GM18505 (cell line): ENCODE measurements at regions not wholly inside any gene's neighbourhood (a gene's known extent, or its start where the extent isn't known, plus 50 kb on each side); places are given as distances from the start of the nearest gene placed in this dataset.

Experiments used
- ATAC-seq: cut with Tn5 transposase; IDR thresholded peaks from one replicate; pipeline ENCODE4 v1.9.1; 2021; ENCODE audit not compliant: unreplicated experiment
- POLR2A ChIP-seq: IDR thresholded peaks from 4 replicates; pipeline ENCODE4 v1.6.1; 2011; ENCODE audit warnings: borderline replicate concordance; ENCODE audit not compliant: insufficient read depth, insufficient read length; ENCODE audit errors: extremely low read depth

DNA sequence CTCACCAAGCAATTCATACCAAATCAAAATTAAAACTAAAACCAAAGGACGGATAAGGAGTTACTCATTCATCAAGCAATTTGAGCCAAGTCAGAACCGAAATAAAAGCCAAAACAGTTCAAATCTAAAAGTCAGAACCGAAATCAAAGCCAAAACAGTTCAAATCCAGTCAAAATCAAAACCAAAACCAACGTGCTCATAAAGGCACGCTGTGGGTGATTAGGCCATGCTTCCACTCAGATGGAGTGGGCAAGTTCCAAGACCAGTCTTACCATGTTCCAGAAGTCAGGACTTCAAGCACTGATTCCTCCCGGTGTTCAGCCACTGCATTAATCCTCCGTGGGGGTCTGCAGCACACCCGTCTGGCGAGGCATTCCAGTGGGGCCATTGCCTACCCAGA lies 409.3 kb downstream of the TGFB2 start:
- no peak for TF ChIP-seq POLR2A
- no peak for ATAC-seq

DNA sequence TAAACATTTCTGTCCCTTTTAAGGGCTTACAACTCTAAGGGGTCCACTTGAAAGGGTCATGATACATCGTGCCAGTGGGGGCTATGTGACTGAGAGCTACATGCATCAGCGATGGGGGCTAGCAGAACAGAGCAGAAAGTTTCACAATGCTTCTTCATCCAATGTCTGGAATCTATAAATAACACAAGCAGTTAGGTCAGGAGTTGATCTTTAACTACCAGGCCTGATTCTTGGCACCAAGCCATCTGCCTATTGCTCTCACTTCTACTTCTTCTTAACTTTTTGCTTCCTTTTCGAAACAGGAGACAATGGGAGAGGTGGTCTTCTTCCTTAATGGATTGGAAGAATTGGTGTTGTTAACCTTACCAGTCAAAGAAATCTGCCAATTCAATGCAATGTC lies 410.0 kb downstream of the TGFB2 start:
- no peak for ATAC-seq
- no peak for TF ChIP-seq POLR2A

DNA sequence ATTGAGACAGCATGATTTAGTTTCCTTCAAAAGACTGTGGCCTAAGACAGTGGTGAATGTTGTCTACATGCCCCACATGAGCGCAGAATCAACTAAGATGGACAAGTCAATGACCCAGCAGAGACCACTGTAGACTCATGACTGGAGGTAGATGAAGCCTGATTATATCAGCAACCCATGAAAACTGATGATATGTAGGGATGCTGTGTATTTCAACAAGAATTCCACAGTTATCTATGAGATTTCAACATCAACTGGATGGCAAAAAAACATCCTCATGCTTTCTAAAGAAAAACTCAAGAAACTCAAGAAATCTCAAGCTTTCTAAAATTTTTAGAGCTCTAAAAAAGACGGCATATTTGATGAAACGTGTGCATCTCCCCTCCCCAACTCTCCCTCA lies 413.9 kb upstream of the LYPLAL1 start:
- no peak for ATAC-seq
- no peak for TF ChIP-seq POLR2A

DNA sequence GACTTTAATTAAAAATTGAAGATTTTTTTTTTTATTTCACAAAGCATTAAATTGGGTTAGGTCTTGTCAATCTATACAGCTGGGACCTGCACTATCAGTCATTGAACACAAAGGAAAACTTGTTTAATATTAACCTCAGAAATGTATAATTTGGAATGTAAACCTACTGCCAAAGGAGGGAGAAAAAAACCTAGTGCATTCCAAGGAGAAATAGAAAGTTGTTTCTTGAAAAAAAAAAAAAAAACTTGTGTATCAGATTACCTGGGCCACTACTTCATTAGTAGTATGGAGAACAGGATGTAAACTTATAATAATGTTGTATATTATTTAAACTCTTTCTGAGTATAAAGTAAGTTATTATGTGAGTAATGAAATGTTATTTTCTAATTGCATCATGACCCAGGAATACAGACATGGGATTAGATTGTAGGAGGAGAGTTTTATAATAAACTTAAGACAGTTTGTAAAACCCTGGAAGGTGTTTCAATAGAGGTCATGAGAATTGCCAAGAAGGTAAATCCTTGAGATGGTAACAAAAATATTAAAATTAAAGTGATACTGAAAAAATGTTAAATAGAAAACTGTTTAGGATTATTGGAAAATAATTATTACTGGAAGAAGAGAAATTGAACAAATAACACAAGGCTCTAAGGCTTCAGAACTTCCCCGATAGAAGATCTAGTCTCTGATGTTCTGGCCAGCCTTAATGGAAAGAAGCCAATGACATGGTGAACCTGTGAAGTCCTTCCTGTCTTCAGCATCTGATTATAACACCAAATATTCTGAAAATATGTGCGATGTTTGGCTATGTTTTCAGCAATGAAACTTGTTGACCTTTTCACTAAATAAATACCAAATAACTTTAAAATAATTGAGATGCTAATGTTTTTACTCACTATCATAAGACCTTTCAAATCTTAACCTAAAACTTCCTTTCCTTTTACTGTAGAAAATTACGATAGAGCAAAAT lies 412.8 kb upstream of the LYPLAL1 start:
- no peak for TF ChIP-seq POLR2A
- no peak for ATAC-seq

DNA sequence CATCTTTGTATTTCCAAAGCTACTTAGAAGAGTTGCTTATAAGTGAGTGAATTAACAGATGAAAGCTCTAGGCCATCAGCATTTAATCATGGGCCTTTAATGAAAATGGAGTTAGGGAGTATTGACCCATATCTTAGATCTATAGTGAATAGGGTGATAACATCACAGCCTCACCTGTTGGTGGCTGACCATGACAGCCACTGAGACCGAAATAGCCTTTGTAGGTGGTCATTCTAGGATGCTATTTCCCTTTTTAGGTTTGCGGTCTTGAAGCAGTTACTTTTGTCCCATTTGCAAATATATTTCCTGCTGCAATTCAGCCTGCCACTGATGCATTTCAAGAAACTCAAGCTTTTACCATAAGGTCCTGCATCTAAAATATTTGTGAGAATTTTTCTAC lies 410.1 kb upstream of the LYPLAL1 start:
- no peak for TF ChIP-seq POLR2A
- ATAC-seq: no peak

DNA sequence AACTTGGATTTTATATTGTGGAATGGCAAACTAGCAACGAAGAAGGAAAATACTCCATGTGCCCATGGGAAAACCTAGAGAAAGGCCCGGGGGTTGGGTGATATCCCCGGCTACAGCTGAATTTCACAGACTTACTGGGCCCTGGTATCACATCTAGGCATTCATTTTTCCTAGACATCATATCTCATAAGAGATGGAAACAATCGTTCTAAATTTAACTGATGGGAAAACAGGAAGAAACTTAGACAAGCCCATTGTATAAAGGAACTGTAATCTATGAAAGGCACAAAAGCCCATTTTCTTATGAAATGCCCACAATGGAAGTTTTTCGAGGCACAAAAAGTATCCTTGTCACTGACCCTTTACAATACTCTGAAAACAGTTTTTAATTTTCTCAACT lies 407.9 kb upstream of the LYPLAL1 start:
- TF ChIP-seq POLR2A: no peak
- ATAC-seq: no peak

DNA sequence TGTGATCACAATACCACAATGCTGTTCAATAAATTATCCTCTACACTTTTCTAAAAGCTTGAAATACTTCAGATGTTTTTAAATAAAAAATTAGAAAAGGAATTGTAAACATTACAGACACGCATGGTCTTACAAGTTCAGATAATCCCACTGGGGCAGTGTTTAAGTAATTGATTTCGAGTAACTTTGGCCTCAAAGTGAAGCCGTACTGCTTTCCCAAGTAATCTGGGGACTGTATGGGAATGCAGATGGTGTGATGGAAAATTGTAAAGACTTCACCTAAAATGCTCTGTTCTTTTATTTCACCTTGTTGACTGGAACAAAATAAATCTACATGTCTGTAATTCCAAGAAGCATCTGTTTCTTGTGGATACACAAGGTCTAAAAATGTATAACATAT lies 401.7 kb upstream of the LYPLAL1 start:
- TF ChIP-seq POLR2A: no peak
- no peak for ATAC-seq

DNA sequence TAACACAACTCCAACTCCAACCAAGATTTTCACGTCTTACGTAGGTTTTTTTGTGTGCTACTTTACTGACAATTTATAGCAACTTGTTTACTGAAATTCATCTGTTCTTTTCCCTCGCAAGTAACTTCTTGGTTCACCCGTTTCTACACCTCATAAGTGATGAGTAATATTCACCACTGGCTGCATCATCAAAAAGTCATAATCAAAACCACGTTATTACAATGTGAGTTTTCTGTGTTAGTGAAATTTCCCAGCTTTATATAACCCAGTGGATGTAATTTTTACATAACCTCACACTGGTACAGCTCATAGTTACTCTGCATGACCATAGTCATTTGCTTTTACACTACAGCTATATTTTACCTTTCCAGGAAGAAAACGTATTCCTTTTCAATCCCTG lies 401.1 kb upstream of the LYPLAL1 start:
- no peak for TF ChIP-seq POLR2A
- ATAC-seq: no peak

DNA sequence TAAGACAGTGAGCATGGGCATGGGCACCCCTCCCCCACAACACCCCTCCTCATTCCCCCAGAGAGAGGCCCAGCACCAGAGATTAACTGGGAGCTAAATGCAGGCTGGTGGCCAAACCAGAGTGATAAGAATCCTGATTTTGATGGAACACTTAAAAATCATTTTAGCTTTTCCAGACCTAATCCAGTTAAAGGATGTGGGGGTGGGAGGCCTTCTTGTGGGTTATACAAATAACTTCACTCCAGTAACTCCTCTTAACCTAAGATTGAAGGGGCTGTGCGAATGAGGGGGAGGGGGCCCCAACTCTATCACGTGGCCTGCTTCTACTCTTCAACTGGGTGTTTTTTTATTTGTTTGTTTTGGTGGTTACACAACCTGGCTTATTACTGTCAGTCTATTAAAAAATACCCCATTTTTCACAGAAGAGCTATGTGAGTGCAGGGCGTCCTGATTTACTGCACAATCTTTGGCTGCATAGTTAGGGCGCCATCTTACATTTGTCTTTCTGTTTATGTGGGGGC lies 398.1 kb upstream of the LYPLAL1 start:
- TF ChIP-seq POLR2A: no peak
- no peak for ATAC-seq

DNA sequence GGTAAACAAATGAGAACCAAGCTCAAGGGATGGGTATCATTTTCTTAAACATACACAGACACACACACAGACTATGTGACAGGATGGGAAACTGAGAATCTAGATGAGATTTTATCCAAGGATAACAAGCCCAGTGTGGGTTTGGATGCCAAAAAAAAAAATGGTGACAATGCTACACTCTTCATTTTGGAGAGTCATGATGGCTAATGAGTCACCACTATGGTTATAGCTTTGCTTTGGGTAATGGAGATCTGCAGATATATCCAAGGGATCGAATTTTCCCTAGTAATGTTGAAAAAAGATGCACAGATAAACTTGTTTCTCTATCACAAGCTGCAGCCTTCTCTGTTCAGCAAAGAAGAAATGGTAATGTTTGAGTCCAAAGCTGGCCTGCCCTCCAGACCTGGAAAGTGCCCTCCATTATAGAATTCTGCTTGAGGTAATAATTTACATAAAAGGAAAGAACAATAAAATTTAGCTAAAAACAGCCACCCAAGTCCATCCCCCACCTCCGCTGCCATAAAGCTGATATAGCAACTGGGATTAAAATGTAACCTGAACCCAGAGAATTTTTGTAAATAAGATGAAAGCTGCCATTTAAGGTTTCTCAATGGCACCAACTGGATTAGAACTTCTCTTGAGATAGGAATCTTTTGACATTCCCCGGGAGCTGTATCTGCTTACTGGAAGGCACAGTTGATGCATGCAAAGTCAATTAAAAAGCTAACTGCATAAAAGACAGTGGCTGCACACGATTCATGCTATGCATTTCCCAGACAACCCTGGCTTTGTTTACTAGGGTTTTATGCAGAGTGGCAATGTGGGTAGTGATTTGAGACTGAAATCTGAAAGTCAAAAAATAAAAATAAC lies 395.2 kb upstream of the LYPLAL1 start:
- no peak for TF ChIP-seq POLR2A
- no peak for ATAC-seq

DNA sequence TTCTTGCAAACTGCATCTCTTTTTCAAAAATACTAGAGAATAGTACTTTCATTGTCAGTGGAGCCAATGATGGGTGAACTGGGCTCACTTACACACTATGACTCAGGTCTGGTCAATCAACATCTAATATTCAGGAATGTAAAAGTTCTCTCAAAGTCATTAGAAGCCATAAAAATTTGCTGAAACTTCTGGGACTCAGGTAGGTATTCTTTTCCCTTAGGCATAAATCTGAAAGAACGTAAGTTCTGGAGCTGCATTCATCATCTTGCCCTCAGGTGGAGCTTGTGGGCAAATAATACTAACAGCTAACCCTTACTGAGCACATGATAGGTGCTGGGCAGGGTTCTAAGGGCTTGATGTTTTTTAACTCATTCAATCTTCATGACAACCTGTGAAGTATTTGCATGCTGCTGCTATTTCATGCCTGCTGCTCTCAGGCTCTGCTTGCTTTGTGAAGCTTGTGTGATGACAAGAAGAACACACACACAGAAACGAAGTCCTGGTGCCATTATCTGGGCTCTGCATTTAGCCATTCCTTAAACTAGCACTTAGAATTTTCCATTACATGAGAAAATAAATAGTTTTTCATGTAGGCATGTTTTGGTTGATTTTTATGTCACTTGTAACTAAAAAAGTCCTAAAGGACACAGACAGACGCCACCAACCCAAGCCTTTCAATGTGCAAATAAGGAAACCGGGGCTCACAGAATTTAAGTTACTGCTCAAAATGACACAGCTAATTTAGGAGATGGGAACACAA lies 394.2 kb upstream of the LYPLAL1 start:
- ATAC-seq: no peak
- no peak for TF ChIP-seq POLR2A

DNA sequence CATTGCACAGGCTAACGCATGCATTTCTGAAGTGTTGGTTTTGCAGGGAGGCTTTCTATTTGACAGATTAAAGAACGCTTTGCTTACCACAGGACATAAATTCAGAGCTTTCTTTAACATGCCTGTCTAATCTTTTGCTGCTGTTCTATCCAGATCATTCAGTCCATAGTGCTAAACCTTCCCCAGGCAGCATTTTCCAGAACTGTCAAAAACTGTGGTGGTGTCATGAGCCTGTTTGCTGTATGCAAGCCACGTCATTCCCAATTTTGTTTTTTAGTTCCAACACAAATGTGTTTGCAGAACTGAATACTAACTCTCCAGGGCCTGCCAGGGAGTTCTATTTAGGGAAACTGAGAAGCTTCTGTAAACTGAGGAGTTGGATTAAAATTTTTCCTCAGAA lies 390.5 kb upstream of the LYPLAL1 start:
- TF ChIP-seq POLR2A: no peak
- ATAC-seq: no peak

DNA sequence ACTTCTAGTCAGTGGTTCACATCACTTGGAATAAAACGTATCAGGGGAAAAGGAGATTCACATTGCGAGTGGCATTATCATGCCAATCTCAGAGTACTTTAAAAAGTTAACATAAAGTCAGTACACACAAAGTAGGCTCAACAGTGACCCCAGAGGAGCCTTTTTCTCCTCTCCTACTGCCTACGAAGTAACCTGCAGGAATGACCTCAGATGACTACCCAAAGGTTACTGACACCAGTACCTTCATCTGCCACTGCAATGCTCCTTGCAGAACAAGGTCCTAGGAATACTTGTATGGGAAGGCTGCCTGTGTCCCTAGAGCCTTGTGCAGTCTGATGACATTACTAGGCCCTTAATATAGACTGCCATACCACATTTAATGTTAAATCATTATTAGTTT lies 389.8 kb upstream of the LYPLAL1 start:
- no peak for TF ChIP-seq POLR2A
- ATAC-seq: no peak
